Suprapubic skin (tissue), 4 donors: ENCODE measurements at regions not wholly inside any gene's neighbourhood (a gene's known extent, or its start where the extent isn't known, plus 50 kb on each side); places are given as distances from the start of the nearest gene placed in this dataset.

Experiments
- DNase-seq, 2 donors: peaks; one replicate each; pipeline ENCODE4 v3.0.0-alpha.2; 2019; ENCODE audit warnings: low spot score in 2 of 2
- H3K27ac ChIP-seq: fragments of 200-600 bp; sonication (generic); one replicate; pipeline ENCODE4 v1.5.1; 2019
- H3K27me3 ChIP-seq: fragments of 200-600 bp; sonication (generic); one replicate; pipeline ENCODE4 v1.5.1; 2019
- H3K36me3 ChIP-seq: fragments of 200-600 bp; sonication (generic); one replicate; pipeline ENCODE4 v1.5.1; 2019
- H3K4me1 ChIP-seq: fragments of 200-600 bp; sonication (generic); one replicate; pipeline ENCODE4 v1.5.1; 2019
- H3K4me3 ChIP-seq: fragments of 200-600 bp; sonication (generic); one replicate; pipeline ENCODE4 v1.5.1; 2019; ENCODE audit warnings: mild to moderate bottlenecking
- H3K9me3 ChIP-seq: fragments of 200-600 bp; sonication (generic); one replicate; pipeline ENCODE4 v1.5.1; 2019
- CTCF ChIP-seq, 2 donors: fragments of 200-600 bp in 1 of 2; fragments of 450-650 bp in 1 of 2; sonication (generic) in 1 of 2; IDR thresholded peaks; one replicate each; pipeline ENCODE4 v1.5.1; 2016 to 2019; ENCODE audit warnings: antibody characterized with exemption in 2 of 2, mild to moderate bottlenecking in 1 of 2, moderate library complexity in 1 of 2
- EP300 ChIP-seq: sonication (generic); formaldehyde crosslinking; IDR thresholded peaks from one replicate; pipeline ENCODE4 v1.6.1; 2017; ENCODE audit warnings: antibody characterized with exemption
- POLR2A ChIP-seq, 2 donors: fragments of 450-650 bp; IDR thresholded peaks; one replicate each; pipeline ENCODE4 v1.6.1; 2017; ENCODE audit warnings: antibody characterized with exemption in 2 of 2, mild to moderate bottlenecking in 2 of 2, moderate library complexity in 2 of 2
- POLR2AphosphoS5 ChIP-seq, 3 donors: sonication (generic); formaldehyde crosslinking; IDR thresholded peaks; one replicate each; pipeline ENCODE4 v1.6.1; 2017; ENCODE audit warnings: antibody characterized with exemption in 3 of 3
- WGBS: methylation state at CpG from one replicate; pipeline ENCODE4 v1.1.5; 2018; 5-methylcytosine and 5-hydroxymethylcytosine counted together

- TF ChIP-seq EP300 (no peak), POLR2A (IDR thresholded peaks at IDR 0.05) (no peak), POLR2AphosphoS5 (IDR thresholded peaks at IDR 0.05) (no peak), CTCF (IDR thresholded peaks at IDR 0.05) (no peak)
- no peak for DNase-seq
- 66% methylated on average over 3 of the region's 3 CpGs for WGBS
- H3K9me3 ChIP-seq, result no peaks in the 10 kb centered on the region
- no peak overlapping the region for H3K27ac ChIP-seq
- H3K27me3 ChIP-seq, result no peaks in the 10 kb centered on the region
- H3K36me3 ChIP-seq, result no peaks in the 10 kb centered on the region
- no peaks in the 10 kb centered on the region for H3K4me1 ChIP-seq
- H3K4me3 ChIP-seq, result no peak overlapping the region
Measured at GRCh38 chr2:180743401-180743800, 237.0 kb upstream of the UBE2E3 start.

- no peaks in the 10 kb centered on the region for H3K36me3 ChIP-seq
- H3K27ac ChIP-seq, result no peak overlapping the region
- no peak overlapping the region for H3K4me3 ChIP-seq
- H3K4me1 ChIP-seq, result no peaks in the 10 kb centered on the region
- 62% methylated on average over 4 of the region's 4 CpGs for WGBS
- H3K27me3 ChIP-seq, result no peaks in the 10 kb centered on the region
- no peaks in the 10 kb centered on the region for H3K9me3 ChIP-seq
- TF ChIP-seq EP300 (no peak), POLR2A (IDR thresholded peaks at IDR 0.05) (no peak), CTCF (IDR thresholded peaks at IDR 0.05) (no peak), POLR2AphosphoS5 (IDR thresholded peaks at IDR 0.05) (no peak)
- no peak for DNase-seq
Measured at GRCh38 chr2:180742801-180743200, 237.6 kb upstream of the UBE2E3 start.

GRCh38 chr2:180739070-180739469, 241.3 kb upstream of the UBE2E3 start:
- H3K4me1 ChIP-seq, result no peaks in the 10 kb centered on the region
- H3K36me3 ChIP-seq, result no peaks in the 10 kb centered on the region
- WGBS, result 83% methylated on average over 1 of the region's 1 CpG

GRCh38 chr2:180735799-180736198, 244.6 kb upstream of the UBE2E3 start:
- Histone ChIP-seq H3K4me3 (no peak overlapping the region), H3K27ac (no peak overlapping the region), H3K27me3 (no peaks in the 10 kb centered on the region), H3K9me3 (no peaks in the 10 kb centered on the region), H3K36me3 (no peaks in the 10 kb centered on the region), H3K4me1 (no peaks in the 10 kb centered on the region)
- no peak for DNase-seq
- TF ChIP-seq POLR2AphosphoS5 (IDR thresholded peaks at IDR 0.05), result no peak
- TF ChIP-seq EP300, result no peak
- no peak for TF ChIP-seq POLR2A (IDR thresholded peaks at IDR 0.05)
- no peak for TF ChIP-seq CTCF (IDR thresholded peaks at IDR 0.05)
- WGBS, result 66% methylated on average over 2 of the region's 2 CpGs

More at GRCh38 chr2:180739070-180739469, 241.3 kb upstream of the UBE2E3 start:
- H3K27me3 ChIP-seq, result no peaks in the 10 kb centered on the region
- no peak for TF ChIP-seq EP300
- TF ChIP-seq POLR2AphosphoS5 (IDR thresholded peaks at IDR 0.05), result no peak
- no peak for TF ChIP-seq CTCF (IDR thresholded peaks at IDR 0.05)
- TF ChIP-seq POLR2A (IDR thresholded peaks at IDR 0.05), result no peak
- H3K9me3 ChIP-seq, result no peaks in the 10 kb centered on the region
- no peak for DNase-seq
- H3K27ac ChIP-seq, result no peak overlapping the region
- no peak overlapping the region for H3K4me3 ChIP-seq

- no peak overlapping the region for H3K4me3 ChIP-seq
- no peaks in the 10 kb centered on the region for H3K4me1 ChIP-seq
- H3K27me3 ChIP-seq, result no peaks in the 10 kb centered on the region
- no peak for DNase-seq
- H3K36me3 ChIP-seq, result no peaks in the 10 kb centered on the region
- TF ChIP-seq POLR2AphosphoS5 (IDR thresholded peaks at IDR 0.05) (no peak), POLR2A (IDR thresholded peaks at IDR 0.05) (no peak), EP300 (no peak), CTCF (IDR thresholded peaks at IDR 0.05) (no peak)
- no peaks in the 10 kb centered on the region for H3K9me3 ChIP-seq
- H3K27ac ChIP-seq, result no peak overlapping the region
Measured at GRCh38 chr2:180734382-180734781, 246.0 kb upstream of the UBE2E3 start.
